IPS-15b (cell line): ENCODE measurements at regions not wholly inside any gene's neighbourhood (a gene's known extent, or its start where the extent isn't known, plus 50 kb on each side); places are given as distances from the start of the nearest gene placed in this dataset.
"Not testable (repeated sequence)": the region's sequence is repeated elsewhere in the genome, so short reads cannot be mapped to it uniquely, and the experiment has no call there.

Experiments
- H3K27me3 ChIP-seq: one replicate; pipeline ENCODE4 v1.6.1; 2013; ENCODE audit warnings: low read length; ENCODE audit not compliant: control insufficient read depth, insufficient read depth
- H3K36me3 ChIP-seq: one replicate; pipeline ENCODE4 v1.6.1; 2013; ENCODE audit warnings: low read length; ENCODE audit not compliant: control insufficient read depth, insufficient read depth
- H3K4me1 ChIP-seq: one replicate; pipeline ENCODE4 v1.6.1; 2013; ENCODE audit warnings: mild to moderate bottlenecking, low read length; ENCODE audit not compliant: control insufficient read depth, insufficient read depth
- H3K4me3 ChIP-seq: one replicate; pipeline ENCODE4 v1.5.1; 2013; ENCODE audit warnings: low read depth, low read length
- H3K9ac ChIP-seq: one replicate; pipeline ENCODE4 v1.6.1; 2013; ENCODE audit warnings: low read depth, mild to moderate bottlenecking, low read length
- H3K9me3 ChIP-seq: one replicate; pipeline ENCODE4 v1.6.1; 2013; ENCODE audit warnings: mild to moderate bottlenecking, low read length; ENCODE audit not compliant: control insufficient read depth, insufficient read depth

DNA sequence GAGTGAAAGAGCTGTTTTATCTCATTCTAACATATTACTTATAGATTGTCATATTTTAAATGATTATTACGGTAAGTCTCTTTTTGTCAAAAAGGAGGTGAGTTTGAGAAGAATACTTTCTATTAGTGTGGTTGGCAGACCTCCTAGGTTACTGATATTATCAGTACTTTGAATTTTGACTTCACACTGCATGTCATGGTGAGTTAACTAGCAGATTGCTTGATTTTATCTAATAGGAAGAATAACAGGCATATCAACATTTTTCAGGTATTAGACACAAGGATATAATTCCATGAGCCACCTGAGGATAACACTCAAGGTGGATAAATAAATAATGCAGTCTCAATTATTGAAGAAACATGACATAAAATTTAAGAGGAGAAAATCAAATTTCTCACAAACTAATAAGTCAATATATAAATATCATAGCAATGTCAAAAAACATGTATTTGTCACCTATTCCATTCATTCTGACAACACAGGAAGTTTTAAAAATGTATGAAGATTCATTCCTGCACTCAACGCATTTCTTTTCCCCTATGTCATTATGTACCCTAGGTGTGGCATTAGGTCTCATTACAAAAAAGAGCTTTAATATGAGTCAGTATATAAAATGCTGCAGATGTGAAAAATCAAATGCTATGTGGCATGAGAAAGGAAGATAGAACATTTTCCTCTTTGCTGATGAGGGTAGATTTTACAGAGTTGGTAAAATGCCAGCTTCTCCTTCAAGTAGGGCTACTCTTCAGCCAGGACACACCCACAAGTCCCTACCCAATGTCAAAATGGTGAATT is 1621.6 kb downstream of the REEP3 start:
- no peak overlapping the region for H3K4me3 ChIP-seq
- no peaks in the 10 kb centered on the region for H3K9me3 ChIP-seq
- no peaks in the 10 kb centered on the region for H3K4me1 ChIP-seq
- no peaks in the 10 kb centered on the region for H3K36me3 ChIP-seq
- no peaks in the 10 kb centered on the region for H3K27me3 ChIP-seq
- H3K9ac ChIP-seq = no peak overlapping the region

DNA sequence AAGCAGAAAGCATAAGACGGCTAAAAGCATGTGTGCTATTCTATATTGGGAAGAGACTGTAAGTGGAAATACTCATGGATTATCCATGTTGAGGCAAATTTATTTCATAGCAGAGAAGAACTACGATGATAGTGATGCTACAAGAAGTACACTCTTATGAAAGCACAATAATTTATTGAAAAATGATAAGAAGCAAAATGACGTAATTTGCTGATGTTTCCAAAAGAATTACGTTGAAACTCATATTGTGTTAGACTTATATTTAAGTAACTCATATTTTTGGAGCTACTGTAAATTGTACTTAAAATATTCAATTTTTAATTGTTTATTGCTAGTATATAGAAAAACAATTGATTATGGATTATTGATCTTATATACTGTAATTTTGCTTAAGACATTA is 1622.5 kb downstream of the REEP3 start:
- Histone ChIP-seq H3K9me3 (no peaks in the 10 kb centered on the region), H3K9ac (no peak overlapping the region), H3K36me3 (no peaks in the 10 kb centered on the region), H3K27me3 (no peaks in the 10 kb centered on the region), H3K4me3 (no peak overlapping the region), H3K4me1 (no peaks in the 10 kb centered on the region)

- no peaks in the 10 kb centered on the region for H3K4me1 ChIP-seq
- H3K36me3 ChIP-seq = no peaks in the 10 kb centered on the region
- H3K9ac ChIP-seq = no peak overlapping the region
- H3K27me3 ChIP-seq = no peaks in the 10 kb centered on the region
- H3K9me3 ChIP-seq = no peaks in the 10 kb centered on the region
- no peak overlapping the region for H3K4me3 ChIP-seq
Measured at GRCh38 chr10:65149878-65150277, 1628.7 kb downstream of the REEP3 start.

- Histone ChIP-seq H3K4me1 (no peaks in the 10 kb centered on the region), H3K9me3 (no peaks in the 10 kb centered on the region), H3K27me3 (no peaks in the 10 kb centered on the region), H3K4me3 (no peak overlapping the region), H3K9ac (no peak overlapping the region), H3K36me3 (no peaks in the 10 kb centered on the region)
Measured at GRCh38 chr10:65166272-65166671, 1645.1 kb downstream of the REEP3 start.

GRCh38 chr10:65172249-65172648 is 1651.0 kb downstream of the REEP3 start:
- Histone ChIP-seq H3K9me3 (no peaks in the 10 kb centered on the region), H3K27me3 (no peaks in the 10 kb centered on the region), H3K36me3 (no peaks in the 10 kb centered on the region), H3K4me3 (no peak overlapping the region), H3K9ac (no peak overlapping the region), H3K4me1 (no peaks in the 10 kb centered on the region)

GRCh38 chr10:65176994-65177393 is 1655.8 kb downstream of the REEP3 start:
- Histone ChIP-seq H3K36me3 (no peaks in the 10 kb centered on the region), H3K9me3 (no peaks in the 10 kb centered on the region), H3K27me3 (no peaks in the 10 kb centered on the region), H3K9ac (no peak overlapping the region), H3K4me3 (no peak overlapping the region), H3K4me1 (no peaks in the 10 kb centered on the region)

GRCh38 chr10:65183236-65183635 is 1662.0 kb downstream of the REEP3 start:
- no peaks in the 10 kb centered on the region for H3K36me3 ChIP-seq
- H3K4me1 ChIP-seq = no peaks in the 10 kb centered on the region
- H3K4me3 ChIP-seq = no peak overlapping the region
- H3K9ac ChIP-seq = no peak overlapping the region
- H3K27me3 ChIP-seq = no peaks in the 10 kb centered on the region
- no peaks in the 10 kb centered on the region for H3K9me3 ChIP-seq

- H3K4me1 ChIP-seq, H3K4me3 ChIP-seq, H3K9ac ChIP-seq, H3K27me3 ChIP-seq, H3K9me3 ChIP-seq, H3K36me3 ChIP-seq: not testable (repeated sequence)
Measured at GRCh38 chr10:65186668-65187067, 1665.5 kb downstream of the REEP3 start.

DNA sequence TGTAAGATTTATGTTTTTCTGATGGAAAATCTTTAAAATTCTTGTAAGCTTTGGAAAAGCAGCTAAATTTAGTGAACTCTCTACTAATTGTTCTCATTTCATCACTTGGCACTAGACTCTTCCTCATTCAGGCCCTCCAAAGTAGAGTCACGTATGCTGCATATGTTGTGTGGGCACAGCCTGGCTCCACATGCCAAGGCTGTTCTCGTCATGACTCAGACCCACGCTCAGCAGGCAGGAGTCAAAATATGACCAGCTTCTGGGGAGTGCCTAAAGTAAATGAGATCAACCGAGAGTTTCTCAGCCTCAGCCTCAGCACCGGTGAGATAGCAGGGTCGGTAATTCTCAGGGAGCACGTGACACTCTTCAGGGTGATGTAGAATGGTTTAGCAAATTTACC is 1672.9 kb downstream of the REEP3 start:
- Histone ChIP-seq H3K36me3 (no peaks in the 10 kb centered on the region), H3K4me1 (no peaks in the 10 kb centered on the region), H3K4me3 (no peak overlapping the region), H3K27me3 (no peaks in the 10 kb centered on the region), H3K9ac (no peak overlapping the region), H3K9me3 (no peaks in the 10 kb centered on the region)

DNA sequence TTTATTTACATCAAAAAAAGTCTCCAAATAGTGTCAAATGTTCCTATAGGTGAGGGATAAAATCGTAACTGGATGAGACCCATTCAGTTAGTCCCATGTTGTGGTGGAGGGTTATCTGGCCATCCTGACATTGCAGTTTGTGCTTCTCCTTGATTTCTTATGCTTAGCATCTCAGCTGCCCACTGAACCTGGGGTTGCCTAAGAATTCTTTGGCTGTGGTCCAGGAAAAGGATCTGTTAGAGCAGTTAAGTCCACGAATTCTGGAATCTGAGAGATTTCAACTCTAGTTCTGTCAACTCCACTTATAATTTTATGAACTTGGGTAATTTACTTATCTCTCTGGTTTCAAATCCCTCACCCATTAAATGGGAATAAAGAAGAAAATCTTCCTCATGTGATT is 1673.4 kb downstream of the REEP3 start:
- Histone ChIP-seq H3K36me3 (no peaks in the 10 kb centered on the region), H3K4me3 (no peak overlapping the region), H3K9me3 (no peaks in the 10 kb centered on the region), H3K9ac (no peak overlapping the region), H3K4me1 (no peaks in the 10 kb centered on the region), H3K27me3 (no peaks in the 10 kb centered on the region)

GRCh38 chr10:65196111-65196510 is 1674.9 kb downstream of the REEP3 start:
- H3K9ac ChIP-seq = no peak overlapping the region
- no peaks in the 10 kb centered on the region for H3K4me1 ChIP-seq
- H3K9me3 ChIP-seq = no peaks in the 10 kb centered on the region
- H3K36me3 ChIP-seq = no peaks in the 10 kb centered on the region
- H3K27me3 ChIP-seq = no peaks in the 10 kb centered on the region
- no peak overlapping the region for H3K4me3 ChIP-seq

DNA sequence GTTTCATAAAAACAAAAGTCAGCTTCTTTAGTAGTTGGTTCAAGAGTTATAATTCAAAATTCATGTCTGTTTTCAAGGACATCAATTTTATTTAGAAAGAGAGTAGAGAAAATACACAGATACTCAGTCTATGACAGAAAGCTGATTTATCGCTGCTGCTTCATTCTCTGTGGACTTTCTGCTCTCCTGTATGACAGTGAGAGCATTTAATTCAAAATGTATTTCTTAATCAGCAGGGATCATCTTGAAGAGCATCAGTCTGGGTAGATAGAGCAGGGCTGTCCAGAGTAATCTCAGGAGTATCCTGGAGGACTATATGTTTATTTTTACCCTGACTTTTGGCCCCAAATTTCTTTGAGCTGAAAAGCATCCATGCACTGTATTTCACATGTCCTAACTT is 1676.7 kb downstream of the REEP3 start:
- no peaks in the 10 kb centered on the region for H3K4me1 ChIP-seq
- no peaks in the 10 kb centered on the region for H3K27me3 ChIP-seq
- no peak overlapping the region for H3K9ac ChIP-seq
- H3K4me3 ChIP-seq = no peak overlapping the region
- no peaks in the 10 kb centered on the region for H3K36me3 ChIP-seq
- no peaks in the 10 kb centered on the region for H3K9me3 ChIP-seq
